ENCODE measurements at regions not wholly inside any gene's neighbourhood (a gene's known extent, or its start where the extent isn't known, plus 50 kb on each side); places are given as distances from the start of the nearest gene placed in this dataset.

- Histone ChIP-seq H3K27ac (no peak overlapping the region), H3K4me1 (no peaks in the 10 kb centered on the region), H3K9me3 (no peaks in the 10 kb centered on the region), H3K4me3 (no peak overlapping the region), H3K36me3 (ENCODE audit: low read depth, missing control alignments) (no peaks in the 10 kb centered on the region), H3K27me3 (no peaks in the 10 kb centered on the region)
- intact Hi-C loops (cut with DNase I; ENCODE audit: low total_unique reads), result no loop called here
- TF ChIP-seq POLR2A (IDR thresholded peaks at IDR 0.05) (no peak), CTCF (IDR thresholded peaks at IDR 0.05) (no peak)
- DNase-seq, result no peak
- WGBS, 2 donors, result 90 to 94% methylated on average over 3 of the region's 3 CpGs
These were observed 185.2 kb downstream of the SKIDA1 start for GRCh38 chr10:21340331-21340730.

- Histone ChIP-seq H3K27me3 (no peaks in the 10 kb centered on the region), H3K9me3 (no peaks in the 10 kb centered on the region), H3K4me3 (no peak overlapping the region), H3K27ac (no peak overlapping the region), H3K36me3 (ENCODE audit: low read depth, missing control alignments) (no peaks in the 10 kb centered on the region), H3K4me1 (no peaks in the 10 kb centered on the region)
- 87 to 90% methylated on average over 7 of the region's 7 CpGs for WGBS, 2 donors
- TF ChIP-seq CTCF (IDR thresholded peaks at IDR 0.05), result no peak
- TF ChIP-seq POLR2A (IDR thresholded peaks at IDR 0.05), result no peak
- intact Hi-C loops (cut with DNase I; ENCODE audit: low total_unique reads), result no loop called here
- no peak for DNase-seq
These were observed 188.2 kb downstream of the SKIDA1 start for GRCh38 chr10:21337171-21337792.

- Histone ChIP-seq H3K4me3 (no peak overlapping the region), H3K27ac (no peak overlapping the region), H3K36me3 (ENCODE audit: low read depth, missing control alignments) (no peaks in the 10 kb centered on the region), H3K4me1 (no peaks in the 10 kb centered on the region), H3K9me3 (no peaks in the 10 kb centered on the region), H3K27me3 (no peaks in the 10 kb centered on the region)
- peak; percentile 54 for DNase-seq
- 43 to 49% methylated on average over 8 of the region's 8 CpGs for WGBS, 2 donors
- TF ChIP-seq POLR2A (IDR thresholded peaks at IDR 0.05) (no peak), CTCF (IDR thresholded peaks at IDR 0.05) (no peak)
- intact Hi-C loops (cut with DNase I; ENCODE audit: low total_unique reads), result no loop called here
These were observed 188.9 kb downstream of the SKIDA1 start for GRCh38 chr10:21336476-21337170.

GRCh38 chr10:21334891-21335696, 190.4 kb downstream of the SKIDA1 start:
- intact Hi-C loops (cut with DNase I; ENCODE audit: low total_unique reads), result no loop called here
- Histone ChIP-seq H3K27me3 (no peaks in the 10 kb centered on the region), H3K27ac (no peak overlapping the region), H3K4me1 (no peaks in the 10 kb centered on the region), H3K4me3 (no peak overlapping the region), H3K36me3 (ENCODE audit: low read depth, missing control alignments) (no peaks in the 10 kb centered on the region), H3K9me3 (no peaks in the 10 kb centered on the region)
- no peak for DNase-seq
- WGBS, 2 donors, result 77 to 84% methylated on average over 14 of the region's 14 CpGs
- TF ChIP-seq POLR2A (IDR thresholded peaks at IDR 0.05) (no peak), CTCF (IDR thresholded peaks at IDR 0.05) (no peak)
